MG63 (cell line): ENCODE measurements at regions not wholly inside any gene's neighbourhood (a gene's known extent, or its start where the extent isn't known, plus 50 kb on each side); places are given as distances from the start of the nearest gene placed in this dataset.
"Not testable (repeated sequence)": the region's sequence is repeated elsewhere in the genome, so short reads cannot be mapped to it uniquely, and the experiment has no call there.

Experiments used
- DNase-seq: peaks from one replicate; pipeline ENCODE4 v3.0.0-alpha.2; 2020
- H3K27me3 ChIP-seq: fragments of 250-450 bp; sonication (Bioruptor Pico); 2 replicates; pipeline ENCODE4 v1.5.1; 2020; ENCODE audit warnings: mild to moderate bottlenecking, moderate library complexity
- H3K36me3 ChIP-seq: fragments of 250-450 bp; sonication (Bioruptor Pico); 2 replicates; pipeline ENCODE4 v1.5.1; 2020; ENCODE audit warnings: mild to moderate bottlenecking, moderate library complexity
- H3K4me3 ChIP-seq: fragments of 250-450 bp; sonication (Bioruptor Pico); 2 replicates; pipeline ENCODE4 v1.5.1; 2020; ENCODE audit warnings: mild to moderate bottlenecking, moderate library complexity
- H3K9me3 ChIP-seq: fragments of 250-450 bp; sonication (Bioruptor Pico); 2 replicates; pipeline ENCODE4 v1.5.1; 2020; ENCODE audit warnings: mild to moderate bottlenecking, moderate library complexity

GRCh38 chr18:55672574-55673361 lies 84.8 kb upstream of the TCF4 start:
- H3K36me3 ChIP-seq = no peaks in the 10 kb centered on the region
- H3K9me3 ChIP-seq = no peaks in the 10 kb centered on the region
- H3K27me3 ChIP-seq = no peaks in the 10 kb centered on the region
- no peak overlapping the region for H3K4me3 ChIP-seq
- DNase-seq = no peak

GRCh38 chr18:55665506-55665905 lies 77.5 kb upstream of the TCF4 start:
- Histone ChIP-seq H3K27me3 (no peaks in the 10 kb centered on the region), H3K9me3 (no peaks in the 10 kb centered on the region), H3K36me3 (no peaks in the 10 kb centered on the region), H3K4me3 (no peak overlapping the region)
- no peak for DNase-seq

GRCh38 chr18:55664758-55665400 lies 76.9 kb upstream of the TCF4 start:
- H3K9me3 ChIP-seq, H3K27me3 ChIP-seq, H3K36me3 ChIP-seq, DNase-seq, H3K4me3 ChIP-seq: not testable (repeated sequence)

DNA sequence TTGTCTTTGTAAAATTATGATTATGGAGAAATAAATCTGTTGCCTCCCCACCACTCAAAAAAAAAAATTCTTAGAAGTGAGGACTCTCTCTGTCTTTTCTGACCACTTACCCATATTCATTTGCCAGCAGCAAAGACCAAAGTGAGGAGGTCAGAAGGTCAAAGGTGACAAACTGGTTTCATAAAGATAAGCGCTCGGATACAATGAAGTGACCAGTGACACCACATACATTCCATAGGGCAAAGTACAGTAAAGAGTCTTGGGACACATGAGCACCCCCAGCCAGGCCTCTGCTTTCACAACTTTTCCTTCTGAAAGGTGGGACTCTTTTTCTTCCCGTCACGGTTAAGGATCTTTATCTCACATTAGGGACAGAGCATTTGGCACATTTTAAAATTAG lies 75.9 kb upstream of the TCF4 start:
- Histone ChIP-seq H3K4me3 (no peak overlapping the region), H3K36me3 (no peaks in the 10 kb centered on the region), H3K27me3 (no peaks in the 10 kb centered on the region), H3K9me3 (no peaks in the 10 kb centered on the region)
- no peak for DNase-seq

DNA sequence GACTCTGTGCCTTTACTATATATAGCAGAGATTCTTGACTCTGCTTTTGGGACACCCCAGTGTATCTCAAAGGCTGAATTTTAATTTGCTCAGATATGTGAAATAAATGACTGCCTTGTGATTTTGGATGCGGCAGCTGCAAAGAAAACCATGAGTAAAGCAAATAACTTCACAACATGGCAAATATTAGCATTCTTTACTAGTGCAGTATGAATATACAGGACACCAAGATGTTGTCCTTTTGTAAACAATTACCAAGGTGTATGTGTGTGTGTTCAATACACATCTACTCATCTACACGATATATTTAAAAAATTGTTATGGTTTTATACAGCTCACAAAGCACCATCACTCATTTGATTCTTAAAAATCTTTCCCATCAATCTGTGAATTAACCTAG lies 70.6 kb upstream of the TCF4 start:
- H3K9me3 ChIP-seq = no peaks in the 10 kb centered on the region
- no peak for DNase-seq
- no peak overlapping the region for H3K4me3 ChIP-seq
- H3K27me3 ChIP-seq = no peaks in the 10 kb centered on the region
- no peaks in the 10 kb centered on the region for H3K36me3 ChIP-seq

GRCh38 chr18:55657572-55658331 lies 69.8 kb upstream of the TCF4 start:
- no peaks in the 10 kb centered on the region for H3K9me3 ChIP-seq
- no peak overlapping the region for H3K4me3 ChIP-seq
- no peaks in the 10 kb centered on the region for H3K36me3 ChIP-seq
- no peaks in the 10 kb centered on the region for H3K27me3 ChIP-seq
- no peak for DNase-seq

GRCh38 chr18:55654986-55655385 lies 67.0 kb upstream of the TCF4 start:
- Histone ChIP-seq H3K27me3 (no peaks in the 10 kb centered on the region), H3K36me3 (no peaks in the 10 kb centered on the region), H3K4me3 (no peak overlapping the region), H3K9me3 (no peaks in the 10 kb centered on the region)
- DNase-seq = no peak

- no peaks in the 10 kb centered on the region for H3K9me3 ChIP-seq
- H3K36me3 ChIP-seq = no peaks in the 10 kb centered on the region
Measured at GRCh38 chr18:55651236-55651635, 63.2 kb upstream of the TCF4 start.

GRCh38 chr18:55650363-55650870 lies 62.4 kb upstream of the TCF4 start:
- Histone ChIP-seq H3K4me3 (no peak overlapping the region), H3K36me3 (no peaks in the 10 kb centered on the region), H3K27me3 (no peaks in the 10 kb centered on the region), H3K9me3 (no peaks in the 10 kb centered on the region)
- DNase-seq = no peak

More at GRCh38 chr18:55651236-55651635, 63.2 kb upstream of the TCF4 start:
- DNase-seq = no peak
- no peak overlapping the region for H3K4me3 ChIP-seq
- H3K27me3 ChIP-seq = no peaks in the 10 kb centered on the region

- Histone ChIP-seq H3K9me3 (no peaks in the 10 kb centered on the region), H3K36me3 (no peaks in the 10 kb centered on the region), H3K4me3 (no peak overlapping the region), H3K27me3 (no peaks in the 10 kb centered on the region)
- no peak for DNase-seq
Measured at GRCh38 chr18:55647331-55647730, 59.3 kb upstream of the TCF4 start.

- Histone ChIP-seq H3K9me3 (peaks cover 6% of the 10 kb centered on the region; the same call in 1 of the 2 replicates), H3K27me3 (no peaks in the 10 kb centered on the region), H3K4me3 (no peak overlapping the region), H3K36me3 (no peaks in the 10 kb centered on the region)
- no peak for DNase-seq
Measured at GRCh38 chr18:55642191-55642590, 54.2 kb upstream of the TCF4 start.

GRCh38 chr18:55641486-55641885 lies 53.5 kb upstream of the TCF4 start:
- Histone ChIP-seq H3K9me3 (peaks cover 6% of the 10 kb centered on the region; the same call in 1 of the 2 replicates), H3K4me3 (no peak overlapping the region), H3K27me3 (no peaks in the 10 kb centered on the region), H3K36me3 (no peaks in the 10 kb centered on the region)
- no peak for DNase-seq
